ENCODE measurements at regions not wholly inside any gene's neighbourhood (a gene's known extent, or its start where the extent isn't known, plus 50 kb on each side); places are given as distances from the start of the nearest gene placed in this dataset.

GRCh38 chr15:67002368-67002767 lies 63.0 kb upstream of the SMAD3 start:
- peaks cover 11% of the 10 kb centered on the region for H3K4me1 Mint-ChIP-seq
- peaks cover 5% of the 10 kb centered on the region for H3K9me3 Mint-ChIP-seq
- TF ChIP-seq CTCF (IDR thresholded peaks at IDR 0.05), result no peak
- no peak overlapping the region for H3K27ac Mint-ChIP-seq
- H3K4me3 Mint-ChIP-seq, result no peak overlapping the region
- no peak for DNase-seq
- peaks cover 4% of the 10 kb centered on the region for H3K36me3 Mint-ChIP-seq (ENCODE audit: low read depth)
- peaks cover 14% of the 10 kb centered on the region for H3K27me3 Mint-ChIP-seq (ENCODE audit: low read depth, poor library complexity)

DNA sequence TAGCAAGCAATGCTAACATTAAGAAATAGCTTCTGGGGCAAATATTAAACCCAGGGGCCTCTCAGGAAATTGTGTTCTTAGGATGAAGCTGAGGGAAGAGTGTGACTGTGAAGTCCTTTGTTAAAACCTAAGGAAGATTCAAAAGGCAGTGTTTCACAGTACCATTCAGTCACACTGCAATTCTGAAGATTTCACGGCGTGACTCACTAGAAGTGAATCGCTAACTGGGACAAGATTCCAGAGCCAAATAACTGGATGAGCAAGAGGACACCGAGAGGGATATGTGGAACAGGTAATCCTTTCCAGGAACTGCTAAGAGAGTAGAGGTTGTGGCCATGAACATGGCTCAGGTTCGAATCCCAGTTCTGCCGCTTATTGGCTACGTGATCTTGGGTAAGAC lies 61.8 kb upstream of the SMAD3 start:
- no peak overlapping the region for H3K27ac Mint-ChIP-seq
- no peak for DNase-seq
- H3K4me1 Mint-ChIP-seq, result peaks cover 11% of the 10 kb centered on the region
- no peak for TF ChIP-seq CTCF (IDR thresholded peaks at IDR 0.05)
- H3K36me3 Mint-ChIP-seq (ENCODE audit: low read depth), result peaks cover under 1% of the 10 kb centered on the region
- H3K9me3 Mint-ChIP-seq, result peaks cover under 1% of the 10 kb centered on the region
- H3K27me3 Mint-ChIP-seq (ENCODE audit: low read depth, poor library complexity), result peaks cover 17% of the 10 kb centered on the region
- H3K4me3 Mint-ChIP-seq, result no peak overlapping the region

- Mint-ChIP-seq H3K4me1 (peaks cover 11% of the 10 kb centered on the region), H3K9me3 (no peaks in the 10 kb centered on the region), H3K27ac (peak overlapping the region; percentile 71), H3K36me3 (ENCODE audit: low read depth) (no peaks in the 10 kb centered on the region), H3K27me3 (ENCODE audit: low read depth, poor library complexity) (peaks cover 17% of the 10 kb centered on the region), H3K4me3 (no peak overlapping the region)
- TF ChIP-seq CTCF (IDR thresholded peaks at IDR 0.05), result no peak
- DNase-seq, result no peak
Observed at GRCh38 chr15:67004142-67004541, 61.3 kb upstream of the SMAD3 start.

DNA sequence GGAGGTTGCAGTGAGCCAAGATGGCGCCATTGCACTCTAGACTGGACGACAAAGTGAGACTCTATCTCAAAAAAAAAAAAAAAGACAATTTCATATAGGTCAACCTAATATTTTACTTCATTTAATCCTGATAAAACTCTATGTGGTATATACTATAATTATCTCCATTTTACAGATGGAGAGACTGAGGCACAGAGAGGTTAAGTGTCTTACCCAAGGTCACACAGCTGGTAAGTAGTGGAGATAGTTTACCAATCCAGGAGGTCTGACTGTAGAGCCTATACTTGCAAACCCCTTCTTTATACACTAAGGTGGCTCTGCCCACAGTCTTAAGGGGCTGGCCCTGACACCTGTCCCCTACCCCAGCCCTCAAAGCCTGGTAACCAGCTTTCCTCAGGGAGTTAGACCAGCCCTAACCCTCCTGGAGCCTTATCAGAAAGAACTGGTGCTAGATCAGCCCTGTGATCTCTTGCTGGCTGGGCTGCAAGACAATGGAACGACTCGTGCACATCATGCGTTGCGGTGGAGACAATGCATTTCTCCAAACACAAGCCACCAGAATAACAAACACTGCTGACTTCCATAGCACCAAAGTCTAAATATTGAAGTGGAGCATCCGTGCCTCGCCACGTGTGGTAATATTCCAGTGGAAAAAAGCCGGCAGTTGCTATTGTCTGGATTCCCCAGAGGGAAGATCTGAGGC lies 60.0 kb upstream of the SMAD3 start:
- no peak overlapping the region for H3K4me3 Mint-ChIP-seq
- H3K27me3 Mint-ChIP-seq (ENCODE audit: low read depth, poor library complexity), result peaks cover 21% of the 10 kb centered on the region
- peaks cover 16% of the 10 kb centered on the region for H3K4me1 Mint-ChIP-seq
- no peak for DNase-seq
- TF ChIP-seq CTCF (IDR thresholded peaks at IDR 0.05), result no peak
- no peaks in the 10 kb centered on the region for H3K36me3 Mint-ChIP-seq (ENCODE audit: low read depth)
- no peaks in the 10 kb centered on the region for H3K9me3 Mint-ChIP-seq
- H3K27ac Mint-ChIP-seq, result no peak overlapping the region

DNA sequence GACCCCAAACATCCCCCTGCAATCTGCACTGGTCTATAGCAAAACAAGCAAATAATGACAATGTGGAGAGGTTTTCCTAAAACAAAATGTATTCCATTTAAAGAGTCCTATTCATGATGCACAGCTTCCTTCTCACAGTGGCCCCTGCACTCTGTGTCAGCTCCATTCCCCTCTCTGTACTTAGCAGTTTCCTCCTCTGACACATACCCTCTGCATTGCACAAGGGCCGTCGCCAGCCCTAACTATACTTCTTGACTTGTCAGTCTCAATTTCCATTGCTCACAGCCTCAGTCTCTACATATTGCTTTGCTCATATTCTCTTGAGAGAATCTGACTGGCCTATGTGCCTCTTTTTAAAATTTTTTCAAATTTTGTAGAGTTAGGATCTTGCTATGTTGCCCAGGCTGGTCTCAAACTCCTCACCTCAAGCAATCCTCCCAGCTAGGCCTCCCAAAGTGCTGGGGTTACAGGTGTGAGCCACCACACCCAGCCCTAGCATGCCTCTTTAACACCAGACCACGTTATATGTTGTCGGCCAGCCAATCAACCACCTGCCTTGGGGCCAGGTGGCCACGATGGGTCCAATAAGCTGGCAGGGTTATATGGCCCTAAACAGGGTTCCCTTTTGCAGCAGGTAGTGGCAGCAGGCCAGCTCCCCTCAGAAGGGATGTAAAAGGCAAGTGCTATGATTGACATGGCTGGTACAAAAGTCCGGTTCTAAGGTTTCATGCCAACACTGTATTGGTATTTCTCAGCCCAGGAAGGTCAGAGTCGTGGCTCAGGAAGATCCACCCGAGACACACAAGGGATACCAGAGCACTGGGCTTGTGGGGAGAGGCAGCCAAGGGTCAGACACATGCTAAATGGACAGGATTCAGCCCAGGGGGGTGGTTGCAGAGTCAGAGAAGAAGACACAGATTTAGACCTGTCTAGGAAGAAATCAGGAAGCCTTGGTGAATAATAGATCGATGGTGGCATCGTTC lies 59.0 kb upstream of the SMAD3 start:
- no peak for TF ChIP-seq CTCF (IDR thresholded peaks at IDR 0.05)
- Mint-ChIP-seq H3K27ac (no peak overlapping the region), H3K4me1 (peaks cover 23% of the 10 kb centered on the region), H3K36me3 (ENCODE audit: low read depth) (no peaks in the 10 kb centered on the region), H3K4me3 (no peak overlapping the region), H3K9me3 (no peaks in the 10 kb centered on the region), H3K27me3 (ENCODE audit: low read depth, poor library complexity) (peaks cover 16% of the 10 kb centered on the region)
- no peak for DNase-seq

Measured in nephron progenitor cell (in vitro differentiated cells).